ENCODE measurements at regions not wholly inside any gene's neighbourhood (a gene's known extent, or its start where the extent isn't known, plus 50 kb on each side); places are given as distances from the start of the nearest gene placed in this dataset.
"Not testable (repeated sequence)": the region's sequence is repeated elsewhere in the genome, so short reads cannot be mapped to it uniquely, and the experiment has no call there.

GRCh38 chr15:58322253-58322652 lies 109.5 kb upstream of the LIPC start:
- DNase-seq (ENCODE audit: low read depth in 4 of 6, low spot score in 6 of 6) = no peak
- Histone ChIP-seq H3K4me3 (ENCODE audit: low read depth, low read length) (no peak overlapping the region), H3K4me1 (ENCODE audit: control insufficient read depth, insufficient read depth, low read length) (no peaks in the 10 kb centered on the region), H3K9me3 (ENCODE audit: control insufficient read depth, insufficient read depth, low read length) (no peaks in the 10 kb centered on the region), H3K27me3 (ENCODE audit: control insufficient read depth, insufficient read depth, low read length) (no peaks in the 10 kb centered on the region), H3K27ac (ENCODE audit: low read depth, low read length) (no peak overlapping the region), H3K36me3 (ENCODE audit: control insufficient read depth, insufficient read depth, low read length) (no peaks in the 10 kb centered on the region)
- WGBS (ENCODE audit: insufficient coverage) = no CpG with 5 or more reads among the region's 3 CpGs

- WGBS (ENCODE audit: insufficient coverage) = 100% methylated on average over 1 of the region's 1 CpG
- not testable (repeated sequence) for H3K4me1 ChIP-seq (ENCODE audit: control insufficient read depth, insufficient read depth, low read length); DNase-seq (ENCODE audit: low read depth in 4 of 6, low spot score in 6 of 6); H3K36me3 ChIP-seq (ENCODE audit: control insufficient read depth, insufficient read depth, low read length); H3K4me3 ChIP-seq (ENCODE audit: low read depth, low read length); H3K9me3 ChIP-seq (ENCODE audit: control insufficient read depth, insufficient read depth, low read length); H3K27me3 ChIP-seq (ENCODE audit: control insufficient read depth, insufficient read depth, low read length); H3K27ac ChIP-seq (ENCODE audit: low read depth, low read length)
Measured at GRCh38 chr15:58323321-58323720, 108.5 kb upstream of the LIPC start.

- DNase-seq (ENCODE audit: low read depth in 4 of 6, low spot score in 6 of 6) = no peak
- Histone ChIP-seq H3K4me3 (ENCODE audit: low read depth, low read length) (no peak overlapping the region), H3K4me1 (ENCODE audit: control insufficient read depth, insufficient read depth, low read length) (no peaks in the 10 kb centered on the region), H3K27me3 (ENCODE audit: control insufficient read depth, insufficient read depth, low read length) (no peaks in the 10 kb centered on the region), H3K9me3 (ENCODE audit: control insufficient read depth, insufficient read depth, low read length) (peaks cover 3% of the 10 kb centered on the region), H3K27ac (ENCODE audit: low read depth, low read length) (no peak overlapping the region), H3K36me3 (ENCODE audit: control insufficient read depth, insufficient read depth, low read length) (no peaks in the 10 kb centered on the region)
Measured at GRCh38 chr15:58324533-58324932, 107.3 kb upstream of the LIPC start.

- H3K27me3 ChIP-seq (ENCODE audit: control insufficient read depth, insufficient read depth, low read length) = no peaks in the 10 kb centered on the region
- peaks cover 17% of the 10 kb centered on the region for H3K4me1 ChIP-seq (ENCODE audit: control insufficient read depth, insufficient read depth, low read length)
- H3K27ac ChIP-seq (ENCODE audit: low read depth, low read length) = no peak overlapping the region
- H3K9me3 ChIP-seq (ENCODE audit: control insufficient read depth, insufficient read depth, low read length) = peaks cover 3% of the 10 kb centered on the region
- no peak overlapping the region for H3K4me3 ChIP-seq (ENCODE audit: low read depth, low read length)
- no peak for DNase-seq (ENCODE audit: low read depth in 4 of 6, low spot score in 6 of 6)
- H3K36me3 ChIP-seq (ENCODE audit: control insufficient read depth, insufficient read depth, low read length) = no peaks in the 10 kb centered on the region
- no CpG with 5 or more reads among the region's 1 CpG for WGBS (ENCODE audit: insufficient coverage)
Measured at GRCh38 chr15:58327958-58328357, 103.8 kb upstream of the LIPC start.

- no peak for DNase-seq (ENCODE audit: low read depth in 4 of 6, low spot score in 6 of 6)
- 86% methylated on average over 2 of the region's 2 CpGs for WGBS (ENCODE audit: insufficient coverage)
Measured at GRCh38 chr15:58329211-58329610, 102.6 kb upstream of the LIPC start.

GRCh38 chr15:58329781-58330671 lies 101.8 kb upstream of the LIPC start:
- Histone ChIP-seq H3K4me1 (ENCODE audit: control insufficient read depth, insufficient read depth, low read length) (peaks cover 17% of the 10 kb centered on the region), H3K36me3 (ENCODE audit: control insufficient read depth, insufficient read depth, low read length) (no peaks in the 10 kb centered on the region), H3K27ac (ENCODE audit: low read depth, low read length) (no peak overlapping the region), H3K27me3 (ENCODE audit: control insufficient read depth, insufficient read depth, low read length) (no peaks in the 10 kb centered on the region), H3K9me3 (ENCODE audit: control insufficient read depth, insufficient read depth, low read length) (peaks cover 3% of the 10 kb centered on the region), H3K4me3 (ENCODE audit: low read depth, low read length) (no peak overlapping the region)
- WGBS (ENCODE audit: insufficient coverage) = 78% methylated on average over 8 of the region's 13 CpGs
- no peak for DNase-seq (ENCODE audit: low read depth in 4 of 6, low spot score in 6 of 6)

More at GRCh38 chr15:58329211-58329610, 102.6 kb upstream of the LIPC start:
- Histone ChIP-seq H3K36me3 (ENCODE audit: control insufficient read depth, insufficient read depth, low read length) (no peaks in the 10 kb centered on the region), H3K4me3 (ENCODE audit: low read depth, low read length) (no peak overlapping the region), H3K27me3 (ENCODE audit: control insufficient read depth, insufficient read depth, low read length) (no peaks in the 10 kb centered on the region), H3K27ac (ENCODE audit: low read depth, low read length) (no peak overlapping the region), H3K4me1 (ENCODE audit: control insufficient read depth, insufficient read depth, low read length) (peaks cover 17% of the 10 kb centered on the region), H3K9me3 (ENCODE audit: control insufficient read depth, insufficient read depth, low read length) (peaks cover 3% of the 10 kb centered on the region)

GRCh38 chr15:58330741-58331559 lies 100.8 kb upstream of the LIPC start:
- WGBS (ENCODE audit: insufficient coverage) = 66% methylated on average over 4 of the region's 8 CpGs
- no peaks in the 10 kb centered on the region for H3K27me3 ChIP-seq (ENCODE audit: control insufficient read depth, insufficient read depth, low read length)
- peaks cover 3% of the 10 kb centered on the region for H3K9me3 ChIP-seq (ENCODE audit: control insufficient read depth, insufficient read depth, low read length)
- peaks cover 17% of the 10 kb centered on the region for H3K4me1 ChIP-seq (ENCODE audit: control insufficient read depth, insufficient read depth, low read length)
- H3K4me3 ChIP-seq (ENCODE audit: low read depth, low read length) = no peak overlapping the region
- peak overlapping the region; percentile 82 for H3K27ac ChIP-seq (ENCODE audit: low read depth, low read length)
- no peak for DNase-seq (ENCODE audit: low read depth in 4 of 6, low spot score in 6 of 6)
- H3K36me3 ChIP-seq (ENCODE audit: control insufficient read depth, insufficient read depth, low read length) = no peaks in the 10 kb centered on the region

GRCh38 chr15:58331560-58331912 lies 100.3 kb upstream of the LIPC start:
- H3K4me1 ChIP-seq (ENCODE audit: control insufficient read depth, insufficient read depth, low read length) = peaks cover 17% of the 10 kb centered on the region
- H3K4me3 ChIP-seq (ENCODE audit: low read depth, low read length) = no peak overlapping the region
- no peaks in the 10 kb centered on the region for H3K27me3 ChIP-seq (ENCODE audit: control insufficient read depth, insufficient read depth, low read length)
- peak overlapping the region; percentile 82 for H3K27ac ChIP-seq (ENCODE audit: low read depth, low read length)
- H3K36me3 ChIP-seq (ENCODE audit: control insufficient read depth, insufficient read depth, low read length) = no peaks in the 10 kb centered on the region
- peaks cover 3% of the 10 kb centered on the region for H3K9me3 ChIP-seq (ENCODE audit: control insufficient read depth, insufficient read depth, low read length)
- WGBS (ENCODE audit: insufficient coverage) = no CpG with 5 or more reads among the region's 2 CpGs
- DNase-seq (ENCODE audit: low read depth in 4 of 6, low spot score in 6 of 6) = no peak

GRCh38 chr15:58331913-58332675 lies 99.7 kb upstream of the LIPC start:
- 25% methylated on average over 6 of the region's 8 CpGs for WGBS (ENCODE audit: insufficient coverage)
- Histone ChIP-seq H3K9me3 (ENCODE audit: control insufficient read depth, insufficient read depth, low read length) (peaks cover 3% of the 10 kb centered on the region), H3K4me3 (ENCODE audit: low read depth, low read length) (no peak overlapping the region), H3K27me3 (ENCODE audit: control insufficient read depth, insufficient read depth, low read length) (no peaks in the 10 kb centered on the region), H3K4me1 (ENCODE audit: control insufficient read depth, insufficient read depth, low read length) (peaks cover 17% of the 10 kb centered on the region), H3K36me3 (ENCODE audit: control insufficient read depth, insufficient read depth, low read length) (no peaks in the 10 kb centered on the region), H3K27ac (ENCODE audit: low read depth, low read length) (peak overlapping the region; percentile 82)
- peak; percentile 5 to 93 (median 28) for DNase-seq (ENCODE audit: low read depth in 4 of 6, low spot score in 6 of 6)
